ENCODE measurements at regions not wholly inside any gene's neighbourhood (a gene's known extent, or its start where the extent isn't known, plus 50 kb on each side); places are given as distances from the start of the nearest gene placed in this dataset.

- DNase-seq (no peak), ATAC-seq (no peak)
- Histone ChIP-seq H3K27ac (no peak overlapping the region), H3K36me3 (no peaks in the 10 kb centered on the region), H3K27me3 (no peaks in the 10 kb centered on the region), H3K4me1 (no peaks in the 10 kb centered on the region), H3K9me3 (no peaks in the 10 kb centered on the region), H3K4me3 (no peak overlapping the region)
- TF ChIP-seq CTCF (IDR thresholded peaks at IDR 0.05) (no peak), POLR2A (IDR thresholded peaks at IDR 0.05) (no peak)
- 58% methylated on average over 5 of the region's 5 CpGs for WGBS (ENCODE audit: insufficient coverage, low coverage, low lambda C conversion rate, missing lambda C conversion rate)
- intact Hi-C loops (cut with DNase I): no loop called here
These were observed 816.3 kb upstream of the HS6ST1 start for GRCh38 chr2:129135017-129135416.

GRCh38 chr2:129139380-129139779 lies 820.7 kb upstream of the HS6ST1 start:
- WGBS (ENCODE audit: insufficient coverage, low coverage, low lambda C conversion rate, missing lambda C conversion rate): 64% methylated on average over 2 of the region's 2 CpGs
- no peak overlapping the region for H3K4me3 ChIP-seq
- TF ChIP-seq CTCF (IDR thresholded peaks at IDR 0.05): no peak
- no peak for TF ChIP-seq POLR2A (IDR thresholded peaks at IDR 0.05)

GRCh38 chr2:129142465-129142864 lies 823.8 kb upstream of the HS6ST1 start:
- ATAC-seq (no peak), DNase-seq (no peak)
- Histone ChIP-seq H3K27ac (no peak overlapping the region), H3K4me1 (no peaks in the 10 kb centered on the region), H3K36me3 (no peaks in the 10 kb centered on the region), H3K4me3 (no peak overlapping the region), H3K9me3 (no peaks in the 10 kb centered on the region), H3K27me3 (no peaks in the 10 kb centered on the region)
- 36% methylated on average over 2 of the region's 3 CpGs for WGBS (ENCODE audit: insufficient coverage, low coverage, low lambda C conversion rate, missing lambda C conversion rate)
- intact Hi-C loops (cut with DNase I): no loop called here
- TF ChIP-seq CTCF (IDR thresholded peaks at IDR 0.05) (no peak), POLR2A (IDR thresholded peaks at IDR 0.05) (no peak)

More at GRCh38 chr2:129139380-129139779, 820.7 kb upstream of the HS6ST1 start:
- no peaks in the 10 kb centered on the region for H3K9me3 ChIP-seq
- H3K36me3 ChIP-seq: no peaks in the 10 kb centered on the region
- ATAC-seq (no peak), DNase-seq (no peak)
- H3K27me3 ChIP-seq: no peaks in the 10 kb centered on the region
- intact Hi-C loops (cut with DNase I): no loop called here
- no peaks in the 10 kb centered on the region for H3K4me1 ChIP-seq
- H3K27ac ChIP-seq: no peak overlapping the region

GRCh38 chr2:129144082-129144791 lies 825.6 kb upstream of the HS6ST1 start:
- ATAC-seq: no peak
- no peaks in the 10 kb centered on the region for H3K27me3 ChIP-seq
- H3K4me1 ChIP-seq: no peaks in the 10 kb centered on the region
- H3K36me3 ChIP-seq: no peaks in the 10 kb centered on the region
- intact Hi-C loops (cut with DNase I): no loop called here
- no peak for TF ChIP-seq CTCF (IDR thresholded peaks at IDR 0.05)
- no peak for TF ChIP-seq POLR2A (IDR thresholded peaks at IDR 0.05)
- no peak overlapping the region for H3K27ac ChIP-seq
- peaks cover 0 to 1% (median 0%) of the 10 kb centered on the region in 4 donors for H3K9me3 ChIP-seq
- peak in 1 of 3 donors; percentile 46 for DNase-seq
- WGBS (ENCODE audit: insufficient coverage, low coverage, low lambda C conversion rate, missing lambda C conversion rate): 49% methylated on average over 7 of the region's 42 CpGs
- no peak overlapping the region for H3K4me3 ChIP-seq

Data from right lobe of liver (tissue), 6 donors.